SK-N-SH (cell line): ENCODE measurements at regions not wholly inside any gene's neighbourhood (a gene's known extent, or its start where the extent isn't known, plus 50 kb on each side); places are given as distances from the start of the nearest gene placed in this dataset.

Experiments
- CTCF ChIA-PET: fragments of 300-600, 350-600 bp; formaldehyde crosslinking; extraction: SDS; loops from one replicate; lab custom pipeline; 2021; lab: Yijun Ruan, JAX
- POLR2A ChIA-PET: fragments of 350-600 bp; sonication (Branson Sonifier 250); formaldehyde crosslinking; extraction: SDS; loops from one replicate; lab custom pipeline; 2020; ENCODE audit warnings: antibody characterized with exemption, inconsistent platforms; lab: Yijun Ruan, JAX
- DNase-seq: peaks from one replicate; pipeline ENCODE4 v3.0.0; 2012
- H2AFZ ChIP-seq: fragments of 200-600 bp; sonication (generic); 2 replicates; pipeline ENCODE4 v1.8.1; 2016; ENCODE audit warnings: antibody characterized with exemption, mild to moderate bottlenecking, low read depth
- H3F3A ChIP-seq: fragments of 200-600 bp; sonication (generic); replicated peaks from 2 replicates; pipeline ENCODE3; 2016; ENCODE audit warnings: antibody characterized with exemption, mild to moderate bottlenecking; ENCODE audit not compliant: insufficient read depth
- H3K27ac ChIP-seq, 2 experiments: fragments of 200-500 bp in 1 of 2; fragments of 200-600 bp in 1 of 2; sonication (Bioruptor generic) in 1 of 2; sonication (generic), shearing (Covaris generic) in 1 of 2; 2 replicates each; pipeline versions ENCODE4 v1.5.1 to v1.6.1; 2014 to 2016; ENCODE audit warnings: low read depth in 2 of 2, inconsistent platforms in 1 of 2, low read length in 1 of 2, mild to moderate bottlenecking in 1 of 2, mixed read lengths in 1 of 2
- H3K27me3 ChIP-seq: fragments of 200-600 bp; sonication (generic), shearing (Covaris generic); 2 replicates; pipeline ENCODE4 v1.6.1; 2016; ENCODE audit warnings: mixed run types; ENCODE audit not compliant: insufficient read depth
- H3K36me3 ChIP-seq, 2 experiments: fragments of 200-500 bp in 1 of 2; fragments of 200-600 bp in 1 of 2; sonication (Bioruptor generic) in 1 of 2; sonication (generic) in 1 of 2; replicated peaks in 1 of 2; 2 replicates each; pipeline versions ENCODE3 to v1.5.1; 2014 to 2016; ENCODE audit warnings: low read length in 1 of 2, mild to moderate bottlenecking in 1 of 2; ENCODE audit not compliant: insufficient read depth in 2 of 2, control insufficient read depth in 1 of 2
- H3K4me1 ChIP-seq, 2 experiments: fragments of 200-500 bp in 1 of 2; fragments of 200-600 bp in 1 of 2; sonication (Bioruptor generic) in 1 of 2; sonication (generic), shearing (Covaris generic) in 1 of 2; 2 replicates each; pipeline versions ENCODE4 v1.5.1 to v1.6.1; 2014 to 2016; ENCODE audit warnings: low read depth in 1 of 2, low read length in 1 of 2, mixed run types in 1 of 2; ENCODE audit not compliant: insufficient read depth in 2 of 2, control insufficient read depth in 1 of 2
- H3K4me2 ChIP-seq: fragments of 200-600 bp; sonication (generic), shearing (Covaris generic); 2 replicates; pipeline ENCODE4 v1.6.1; 2017; ENCODE audit warnings: mixed run types
- H3K4me3 ChIP-seq, 2 experiments: fragments of 200-500 bp in 1 of 2; fragments of 200-600 bp in 1 of 2; sonication (Bioruptor generic) in 1 of 2; sonication (generic), shearing (Covaris generic) in 1 of 2; 2 replicates each; pipeline versions ENCODE4 v1.5.1 to v1.8.1; 2014 to 2016; ENCODE audit warnings: low read depth in 2 of 2, inconsistent platforms in 1 of 2, low read length in 1 of 2, mild to moderate bottlenecking in 1 of 2, mixed read lengths in 1 of 2, moderate library complexity in 1 of 2
- H3K79me2 ChIP-seq: fragments of 200-600 bp; sonication (generic); 2 replicates; pipeline ENCODE4 v1.8.1; 2017; ENCODE audit warnings: mild to moderate bottlenecking; ENCODE audit not compliant: insufficient read depth
- H3K9ac ChIP-seq: fragments of 200-600 bp; sonication (generic); 2 replicates; pipeline ENCODE4 v1.6.1; 2017; ENCODE audit warnings: mixed run types
- H3K9me2 ChIP-seq: fragments of 200-600 bp; sonication (generic); 2 replicates; pipeline ENCODE4 v1.6.1; 2017; ENCODE audit warnings: mixed run types
- H3K9me3 ChIP-seq: fragments of 200-600 bp; sonication (generic); 2 replicates; pipeline ENCODE4 v1.6.1; 2017; ENCODE audit warnings: mixed run types, mild to moderate bottlenecking, moderate library complexity
- H4K20me1 ChIP-seq: fragments of 200-600 bp; sonication (generic); 2 replicates; pipeline ENCODE4 v1.6.1; 2017; ENCODE audit warnings: mild to moderate bottlenecking, mixed run types; ENCODE audit not compliant: insufficient read depth
- EP300 ChIP-seq, 2 experiments: IDR thresholded peaks; 2 replicates each; pipeline versions ENCODE4 v1.4.0 to v1.6.1; 2012; ENCODE audit warnings: borderline replicate concordance in 1 of 2, low read depth in 1 of 2, low read length in 1 of 2
- EZH2phosphoT487 ChIP-seq: fragments of 200-600 bp; sonication (generic); IDR thresholded peaks from 2 replicates; pipeline ENCODE4 v1.6.1; 2017; ENCODE audit warnings: low read depth, mixed run types, mild to moderate bottlenecking, antibody characterized with exemption, moderate library complexity, borderline replicate concordance
- FOSL2 ChIP-seq: IDR thresholded peaks from 2 replicates; pipeline ENCODE4 v1.4.0; 2012; ENCODE audit warnings: low read depth, mild to moderate bottlenecking, moderate library complexity, borderline replicate concordance
- FOXJ3 ChIP-seq: sonication (generic); formaldehyde crosslinking; IDR thresholded peaks from 2 replicates; pipeline ENCODE4 v1.5.1; 2020; ENCODE audit warnings: mild to moderate bottlenecking, missing genetic modification reagents
- FOXM1 ChIP-seq: IDR thresholded peaks from 2 replicates; pipeline ENCODE4 v1.4.0; 2012; ENCODE audit warnings: low read depth, mild to moderate bottlenecking
- GABPA ChIP-seq: IDR thresholded peaks from 2 replicates; pipeline ENCODE4 v1.4.0; 2012; ENCODE audit warnings: low read depth, mild to moderate bottlenecking
- GATA2 ChIP-seq: sonication (generic); formaldehyde crosslinking; IDR thresholded peaks from 2 replicates; pipeline ENCODE4 v1.5.0; 2020; ENCODE audit warnings: mild to moderate bottlenecking, missing genetic modification reagents
- IRF3 ChIP-seq: fragments of 150-350 bp; IDR thresholded peaks from 2 replicates; pipeline ENCODE4 v1.6.1; 2016; ENCODE audit warnings: mild to moderate bottlenecking, low read depth, low read length
- MEF2A ChIP-seq: IDR thresholded peaks from 2 replicates; pipeline ENCODE4 v1.4.0; 2012; ENCODE audit warnings: low read depth, borderline replicate concordance
- NFIC ChIP-seq: IDR thresholded peaks from 2 replicates; pipeline ENCODE4 v1.4.0; 2012; ENCODE audit warnings: borderline replicate concordance
- NRF1 ChIP-seq: IDR thresholded peaks from 2 replicates; pipeline ENCODE4 v1.6.1; 2012; ENCODE audit warnings: low read depth, mild to moderate bottlenecking, low read length
- POLR2AphosphoS5 ChIP-seq: IDR thresholded peaks from 2 replicates; pipeline ENCODE4 v1.6.1; 2012; ENCODE audit warnings: low read depth, low read length
- RAD21 ChIP-seq: IDR thresholded peaks from 2 replicates; pipeline ENCODE4 v1.6.1; 2012; ENCODE audit warnings: mild to moderate bottlenecking, low read length
- RXRA ChIP-seq: IDR thresholded peaks from 2 replicates; pipeline ENCODE4 v1.4.0; 2012; ENCODE audit warnings: low read depth, mild to moderate bottlenecking, borderline replicate concordance
- TAF1 ChIP-seq: IDR thresholded peaks from 2 replicates; pipeline ENCODE4 v1.6.1; 2012; ENCODE audit warnings: low read depth, mild to moderate bottlenecking, low read length, moderate library complexity, borderline replicate concordance
- TCF12 ChIP-seq: IDR thresholded peaks from 2 replicates; pipeline ENCODE4 v1.4.0; 2012
- TEAD4 ChIP-seq: IDR thresholded peaks from 2 replicates; pipeline ENCODE4 v1.4.0; 2012; ENCODE audit warnings: mild to moderate bottlenecking, borderline replicate concordance; ENCODE audit not compliant: insufficient read depth
- USF1 ChIP-seq: IDR thresholded peaks from 2 replicates; pipeline ENCODE4 v1.4.0; 2012; ENCODE audit warnings: low read depth, borderline replicate concordance
- YY1 ChIP-seq: IDR thresholded peaks from 2 replicates; pipeline ENCODE4 v1.4.0; 2012; ENCODE audit warnings: low read depth, mild to moderate bottlenecking
- WGBS: methylation state at CpG from one replicate; pipeline ENCODE4 v1.1.6; 2017; ENCODE audit warnings: low lambda C conversion rate; 5-methylcytosine and 5-hydroxymethylcytosine counted together
- TF ChIP-seq, protein P1 (sequence below): IDR thresholded peaks from 2 replicates; pipeline ENCODE4 v1.4.0; 2012; ENCODE audit warnings: low read depth, borderline replicate concordance
- TF ChIP-seq, protein P2 (sequence below): IDR thresholded peaks from 2 replicates; pipeline ENCODE4 v1.4.0; 2012; ENCODE audit warnings: low read depth
- TF ChIP-seq, protein P3 (sequence below): fragments of 200-600 bp; sonication (generic); IDR thresholded peaks from 2 replicates; pipeline ENCODE4 v1.6.1; 2017; ENCODE audit warnings: antibody characterized with exemption, mild to moderate bottlenecking, moderate library complexity

DNA sequence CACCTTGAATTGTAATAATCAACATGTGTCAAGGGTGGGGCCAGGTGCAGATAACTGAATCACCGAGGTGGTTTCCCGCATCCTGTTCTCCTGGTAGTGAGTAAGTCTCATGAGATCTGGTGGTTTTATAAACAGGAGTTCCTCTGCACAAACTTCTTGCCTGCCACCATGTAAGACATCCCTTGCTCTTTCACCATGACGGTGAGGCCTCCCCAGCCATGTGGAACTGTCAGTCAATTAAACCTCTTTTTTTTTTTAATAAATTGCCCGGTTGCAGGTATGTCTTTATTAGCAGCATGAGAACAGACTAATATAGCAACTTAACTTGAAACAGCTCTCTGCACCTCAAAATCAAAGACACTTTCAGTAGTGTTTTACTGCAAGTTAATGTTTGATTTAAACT is 121.6 kb downstream of the OGFRL1 start:
- Histone ChIP-seq H3K4me1 (peaks cover 3 to 18% of the 10 kb centered on the region in 2 experiments; a peak in 3 of 4 replicates), H3K9ac (no peak overlapping the region), H3K36me3 (peaks cover 3 to 8% of the 10 kb centered on the region in 2 experiments), H3K27me3 (no peaks in the 10 kb centered on the region), H3K27ac (no peak overlapping the region), H4K20me1 (no peaks in the 10 kb centered on the region), H3K9me3 (no peaks in the 10 kb centered on the region), H3K4me2 (no peak overlapping the region), H3F3A (peaks cover 4% of the 10 kb centered on the region), H3K9me2 (no peaks in the 10 kb centered on the region), H3K4me3 (no peak overlapping the region), H3K79me2 (peaks cover 4% of the 10 kb centered on the region), H2AFZ (no peak overlapping the region)
- ChIA-PET CTCF (interaction anchor here (1.2 to 1.5 kb wide), 2 partner anchors 11 to 220 kb away, joined by 3 read pairs; no protein-coding TSS in a partner anchor), POLR2A (no interaction called here)
- no peak for DNase-seq
- WGBS = 92% methylated on average over 4 of the region's 4 CpGs
- no peak for TF ChIP-seq GABPA
- TF ChIP-seq RAD21 = no peak
- TF ChIP-seq, protein P1, sequence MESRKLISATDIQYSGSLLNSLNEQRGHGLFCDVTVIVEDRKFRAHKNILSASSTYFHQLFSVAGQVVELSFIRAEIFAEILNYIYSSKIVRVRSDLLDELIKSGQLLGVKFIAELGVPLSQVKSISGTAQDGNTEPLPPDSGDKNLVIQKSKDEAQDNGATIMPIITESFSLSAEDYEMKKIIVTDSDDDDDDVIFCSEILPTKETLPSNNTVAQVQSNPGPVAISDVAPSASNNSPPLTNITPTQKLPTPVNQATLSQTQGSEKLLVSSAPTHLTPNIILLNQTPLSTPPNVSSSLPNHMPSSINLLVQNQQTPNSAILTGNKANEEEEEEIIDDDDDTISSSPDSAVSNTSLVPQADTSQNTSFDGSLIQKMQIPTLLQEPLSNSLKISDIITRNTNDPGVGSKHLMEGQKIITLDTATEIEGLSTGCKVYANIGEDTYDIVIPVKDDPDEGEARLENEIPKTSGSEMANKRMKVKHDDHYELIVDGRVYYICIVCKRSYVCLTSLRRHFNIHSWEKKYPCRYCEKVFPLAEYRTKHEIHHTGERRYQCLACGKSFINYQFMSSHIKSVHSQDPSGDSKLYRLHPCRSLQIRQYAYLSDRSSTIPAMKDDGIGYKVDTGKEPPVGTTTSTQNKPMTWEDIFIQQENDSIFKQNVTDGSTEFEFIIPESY = no peak
- TF ChIP-seq YY1 = no peak
- TF ChIP-seq FOSL2 = no peak
- no peak for TF ChIP-seq IRF3
- TF ChIP-seq NFIC = no peak
- TF ChIP-seq MEF2A = no peak
- no peak for TF ChIP-seq NRF1
- no peak for TF ChIP-seq FOXM1
- TF ChIP-seq POLR2AphosphoS5 = no peak
- TF ChIP-seq TAF1 = no peak
- no peak for TF ChIP-seq FOXJ3 (CRISPR knock-in tag)
- TF ChIP-seq, protein P2, sequence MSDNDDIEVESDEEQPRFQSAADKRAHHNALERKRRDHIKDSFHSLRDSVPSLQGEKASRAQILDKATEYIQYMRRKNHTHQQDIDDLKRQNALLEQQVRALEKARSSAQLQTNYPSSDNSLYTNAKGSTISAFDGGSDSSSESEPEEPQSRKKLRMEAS = no peak
- TF ChIP-seq RXRA = no peak
- no peak for TF ChIP-seq TEAD4
- TF ChIP-seq EP300 (IDR thresholded peaks at IDR 0.05; ENCODE audit: borderline replicate concordance in 1 of 2, low read depth in 1 of 2, low read length in 1 of 2) = no peak

- ChIA-PET POLR2A (no interaction called here), CTCF (interaction anchor here (1.2 to 1.5 kb wide), 2 partner anchors 10 to 220 kb away, joined by 3 read pairs; no protein-coding TSS in a partner anchor)
- Histone ChIP-seq H3K9me3 (no peaks in the 10 kb centered on the region), H2AFZ (no peak overlapping the region), H3F3A (no peaks in the 10 kb centered on the region), H3K4me2 (no peak overlapping the region), H3K27ac (no peak overlapping the region), H3K4me1 (peaks cover 3 to 13% of the 10 kb centered on the region in 2 experiments; a peak in 2 of 4 replicates), H3K79me2 (peaks cover 4% of the 10 kb centered on the region), H3K9me2 (no peaks in the 10 kb centered on the region), H3K9ac (no peak overlapping the region), H3K36me3 (peaks cover 7 to 13% of the 10 kb centered on the region in 2 experiments), H4K20me1 (no peaks in the 10 kb centered on the region), H3K4me3 (no peak overlapping the region), H3K27me3 (no peaks in the 10 kb centered on the region)
- DNase-seq = no peak
- WGBS = 89% methylated on average over 1 of the region's 1 CpG
- no peak for TF ChIP-seq FOXM1
- TF ChIP-seq NFIC = no peak
- no peak for TF ChIP-seq USF1
- TF ChIP-seq, protein P2 = no peak
- no peak for TF ChIP-seq EZH2phosphoT487
- no peak for TF ChIP-seq TCF12
- TF ChIP-seq, protein P3, sequence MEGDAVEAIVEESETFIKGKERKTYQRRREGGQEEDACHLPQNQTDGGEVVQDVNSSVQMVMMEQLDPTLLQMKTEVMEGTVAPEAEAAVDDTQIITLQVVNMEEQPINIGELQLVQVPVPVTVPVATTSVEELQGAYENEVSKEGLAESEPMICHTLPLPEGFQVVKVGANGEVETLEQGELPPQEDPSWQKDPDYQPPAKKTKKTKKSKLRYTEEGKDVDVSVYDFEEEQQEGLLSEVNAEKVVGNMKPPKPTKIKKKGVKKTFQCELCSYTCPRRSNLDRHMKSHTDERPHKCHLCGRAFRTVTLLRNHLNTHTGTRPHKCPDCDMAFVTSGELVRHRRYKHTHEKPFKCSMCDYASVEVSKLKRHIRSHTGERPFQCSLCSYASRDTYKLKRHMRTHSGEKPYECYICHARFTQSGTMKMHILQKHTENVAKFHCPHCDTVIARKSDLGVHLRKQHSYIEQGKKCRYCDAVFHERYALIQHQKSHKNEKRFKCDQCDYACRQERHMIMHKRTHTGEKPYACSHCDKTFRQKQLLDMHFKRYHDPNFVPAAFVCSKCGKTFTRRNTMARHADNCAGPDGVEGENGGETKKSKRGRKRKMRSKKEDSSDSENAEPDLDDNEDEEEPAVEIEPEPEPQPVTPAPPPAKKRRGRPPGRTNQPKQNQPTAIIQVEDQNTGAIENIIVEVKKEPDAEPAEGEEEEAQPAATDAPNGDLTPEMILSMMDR = no peak
- no peak for TF ChIP-seq GATA2 (CRISPR knock-in tag)
Observed at GRCh38 chr6:71410681-71411080, 122.1 kb downstream of the OGFRL1 start.
